GM21526 (cell line): ENCODE measurements at regions not wholly inside any gene's neighbourhood (a gene's known extent, or its start where the extent isn't known, plus 50 kb on each side); places are given as distances from the start of the nearest gene placed in this dataset.
"Not testable (repeated sequence)": the region's sequence is repeated elsewhere in the genome, so short reads cannot be mapped to it uniquely, and the experiment has no call there.

ENCODE experiments used
- ATAC-seq: cut with Tn5 transposase; IDR thresholded peaks from one replicate; pipeline ENCODE4 v1.9.1; 2021; ENCODE audit warnings: moderate library complexity; ENCODE audit not compliant: unreplicated experiment, low FRiP score

GRCh38 chr3:188964957-188965356, 206.8 kb upstream of the TPRG1 start:
- ATAC-seq: no peak

- ATAC-seq: no peak
Observed at GRCh38 chr3:188972310-188972709, 199.5 kb upstream of the TPRG1 start.

- no peak for ATAC-seq
Observed at GRCh38 chr3:188974856-188975599, 196.7 kb upstream of the TPRG1 start.

- no peak for ATAC-seq
Observed at GRCh38 chr3:188975600-188976314, 196.0 kb upstream of the TPRG1 start.

GRCh38 chr3:188976407-188976806, 195.4 kb upstream of the TPRG1 start:
- no peak for ATAC-seq

- no peak for ATAC-seq
Observed at GRCh38 chr3:188978421-188979171, 193.2 kb upstream of the TPRG1 start.

- no peak for ATAC-seq
Observed at GRCh38 chr3:188979248-188979647, 192.5 kb upstream of the TPRG1 start.

- no peak for ATAC-seq
Observed at GRCh38 chr3:188979669-188980310, 192.0 kb upstream of the TPRG1 start.

- ATAC-seq: no peak
Observed at GRCh38 chr3:188993181-188993580, 178.6 kb upstream of the TPRG1 start.

- no peak for ATAC-seq
Observed at GRCh38 chr3:189001559-189001958, 170.2 kb upstream of the TPRG1 start.

- ATAC-seq: no peak
Observed at GRCh38 chr3:189003410-189003809, 168.4 kb upstream of the TPRG1 start.

- ATAC-seq: no peak
Observed at GRCh38 chr3:189013224-189013888, 158.4 kb upstream of the TPRG1 start.

- ATAC-seq: no peak
Observed at GRCh38 chr3:189014526-189014925, 157.2 kb upstream of the TPRG1 start.

GRCh38 chr3:189022576-189023466, 148.9 kb upstream of the TPRG1 start:
- not testable (repeated sequence) for ATAC-seq

- ATAC-seq: no peak
Observed at GRCh38 chr3:189025866-189026265, 145.9 kb upstream of the TPRG1 start.

- no peak for ATAC-seq
Observed at GRCh38 chr3:189027626-189028155, 144.1 kb upstream of the TPRG1 start.

- ATAC-seq: no peak
Observed at GRCh38 chr3:189038773-189039745, 132.7 kb upstream of the TPRG1 start.
